ENCODE measurements at regions not wholly inside any gene's neighbourhood (a gene's known extent, or its start where the extent isn't known, plus 50 kb on each side); places are given as distances from the start of the nearest gene placed in this dataset.
A peak's percentile ranks its signal among the peaks of the same experiment; 100 is the strongest.

GRCh38 chr21:41008974-41009373 lies 159.0 kb upstream of the BACE2 start:
- no peak overlapping the region for H3K4me3 ChIP-seq
- intact Hi-C loops (cut with DNase I) = no loop called here
- H3K27me3 ChIP-seq = no peaks in the 10 kb centered on the region
- TF ChIP-seq, protein P1, sequence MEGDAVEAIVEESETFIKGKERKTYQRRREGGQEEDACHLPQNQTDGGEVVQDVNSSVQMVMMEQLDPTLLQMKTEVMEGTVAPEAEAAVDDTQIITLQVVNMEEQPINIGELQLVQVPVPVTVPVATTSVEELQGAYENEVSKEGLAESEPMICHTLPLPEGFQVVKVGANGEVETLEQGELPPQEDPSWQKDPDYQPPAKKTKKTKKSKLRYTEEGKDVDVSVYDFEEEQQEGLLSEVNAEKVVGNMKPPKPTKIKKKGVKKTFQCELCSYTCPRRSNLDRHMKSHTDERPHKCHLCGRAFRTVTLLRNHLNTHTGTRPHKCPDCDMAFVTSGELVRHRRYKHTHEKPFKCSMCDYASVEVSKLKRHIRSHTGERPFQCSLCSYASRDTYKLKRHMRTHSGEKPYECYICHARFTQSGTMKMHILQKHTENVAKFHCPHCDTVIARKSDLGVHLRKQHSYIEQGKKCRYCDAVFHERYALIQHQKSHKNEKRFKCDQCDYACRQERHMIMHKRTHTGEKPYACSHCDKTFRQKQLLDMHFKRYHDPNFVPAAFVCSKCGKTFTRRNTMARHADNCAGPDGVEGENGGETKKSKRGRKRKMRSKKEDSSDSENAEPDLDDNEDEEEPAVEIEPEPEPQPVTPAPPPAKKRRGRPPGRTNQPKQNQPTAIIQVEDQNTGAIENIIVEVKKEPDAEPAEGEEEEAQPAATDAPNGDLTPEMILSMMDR (IDR thresholded peaks at IDR 0.05) = no peak
- TF ChIP-seq POLR2A (IDR thresholded peaks at IDR 0.05) = no peak
- no peaks in the 10 kb centered on the region for H3K4me1 ChIP-seq (replicated peaks in 1 of 2)
- 58 to 70% (median 66%) methylated on average over 8 to 9 of the region's 9 CpGs for WGBS, 4 donors
- H3K36me3 ChIP-seq (replicated peaks in 1 of 2) = no peaks in the 10 kb centered on the region
- no peak overlapping the region for H3K27ac ChIP-seq
- DNase-seq = peak in 1 of 7 donors; percentile 1
- H3K9me3 ChIP-seq (replicated peaks in 1 of 3) = no peaks in the 10 kb centered on the region

GRCh38 chr21:41009398-41010100 lies 158.4 kb upstream of the BACE2 start:
- intact Hi-C loops (cut with DNase I) = no loop called here
- no peak overlapping the region for H3K27ac ChIP-seq
- no peaks in the 10 kb centered on the region for H3K27me3 ChIP-seq
- no peaks in the 10 kb centered on the region for H3K9me3 ChIP-seq (replicated peaks in 1 of 3)
- no peak overlapping the region for H3K4me3 ChIP-seq
- no peaks in the 10 kb centered on the region for H3K4me1 ChIP-seq (replicated peaks in 1 of 2)
- WGBS, 4 donors = 61 to 67% (median 64%) methylated on average over 5 of the region's 5 CpGs
- no peak for DNase-seq
- no peaks in the 10 kb centered on the region for H3K36me3 ChIP-seq (replicated peaks in 1 of 2)
- TF ChIP-seq POLR2A (IDR thresholded peaks at IDR 0.05) = no peak
- TF ChIP-seq, protein P1 (IDR thresholded peaks at IDR 0.05) = no peak

GRCh38 chr21:41010101-41010435 lies 157.9 kb upstream of the BACE2 start:
- DNase-seq = no peak
- Histone ChIP-seq H3K27ac (no peak overlapping the region), H3K4me1 (replicated peaks in 1 of 2) (no peaks in the 10 kb centered on the region), H3K36me3 (replicated peaks in 1 of 2) (no peaks in the 10 kb centered on the region), H3K27me3 (no peaks in the 10 kb centered on the region), H3K9me3 (replicated peaks in 1 of 3) (no peaks in the 10 kb centered on the region), H3K4me3 (no peak overlapping the region)
- intact Hi-C loops (cut with DNase I) = no loop called here
- WGBS, 4 donors = 48 to 60% (median 52%) methylated on average over 6 of the region's 6 CpGs
- no peak for TF ChIP-seq POLR2A (IDR thresholded peaks at IDR 0.05)
- TF ChIP-seq, protein P1 (IDR thresholded peaks at IDR 0.05) = no peak

GRCh38 chr21:41011098-41011731 lies 156.7 kb upstream of the BACE2 start:
- no peak for DNase-seq

More at GRCh38 chr21:41011098-41011731, 156.7 kb upstream of the BACE2 start:
- H3K9me3 ChIP-seq (replicated peaks in 1 of 3) = no peaks in the 10 kb centered on the region
- 68 to 80% (median 72%) methylated on average over 13 to 16 of the region's 16 CpGs for WGBS, 4 donors
- H3K27ac ChIP-seq = no peak overlapping the region
- H3K4me1 ChIP-seq (replicated peaks in 1 of 2) = no peaks in the 10 kb centered on the region
- TF ChIP-seq POLR2A (IDR thresholded peaks at IDR 0.05) = no peak
- TF ChIP-seq, protein P1 (IDR thresholded peaks at IDR 0.05) = no peak
- intact Hi-C loops (cut with DNase I) = no loop called here
- H3K4me3 ChIP-seq = no peak overlapping the region
- no peaks in the 10 kb centered on the region for H3K36me3 ChIP-seq (replicated peaks in 1 of 2)
- H3K27me3 ChIP-seq = no peaks in the 10 kb centered on the region

Measured in adrenal gland (tissue), 9 donors.